NCI-H510A treated with DMSO at 0.1 percent for 48 hours (cell line): ENCODE measurements at regions not wholly inside any gene's neighbourhood (a gene's known extent, or its start where the extent isn't known, plus 50 kb on each side); places are given as distances from the start of the nearest gene placed in this dataset.
"Not testable (repeated sequence)": the region's sequence is repeated elsewhere in the genome, so short reads cannot be mapped to it uniquely, and the experiment has no call there.

Experiments used
- DNase-seq: peaks from one replicate; lab custom pipeline; 2025; lab: John Stamatoyannopoulos, UW

GRCh38 chr4:31750581-31750980 is 1030.4 kb downstream of the PCDH7 start:
- not testable (repeated sequence) for DNase-seq

- no peak for DNase-seq
Measured at GRCh38 chr4:31755751-31756150, 1035.6 kb downstream of the PCDH7 start.

- no peak for DNase-seq
Measured at GRCh38 chr4:31768756-31769155, 1048.6 kb downstream of the PCDH7 start.

GRCh38 chr4:31783311-31783710 is 1063.1 kb downstream of the PCDH7 start:
- DNase-seq, result no peak

GRCh38 chr4:31784558-31784957 is 1064.4 kb downstream of the PCDH7 start:
- DNase-seq, result no peak

- no peak for DNase-seq
Measured at GRCh38 chr4:31787701-31788100, 1067.5 kb downstream of the PCDH7 start.

GRCh38 chr4:31788676-31789075 is 1068.5 kb downstream of the PCDH7 start:
- DNase-seq, result no peak

DNA sequence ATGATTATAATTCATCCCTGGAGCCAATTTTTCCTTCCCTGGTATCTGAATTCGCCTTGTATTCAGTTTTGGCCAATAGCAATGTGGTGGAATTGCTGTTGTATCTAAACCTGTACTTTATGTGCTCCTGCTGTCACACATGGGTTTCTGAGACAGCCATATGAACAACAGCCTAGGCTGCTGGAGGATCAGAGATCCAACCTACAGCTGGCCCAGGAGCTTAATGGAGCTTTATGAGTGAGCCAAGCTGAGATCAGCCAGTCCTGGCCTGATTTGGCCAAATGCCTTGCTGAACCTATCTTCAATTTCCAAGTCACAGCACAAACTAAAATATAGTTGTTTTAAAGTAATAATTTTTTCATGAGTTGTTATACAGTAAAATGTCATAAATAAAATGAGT is 1071.5 kb downstream of the PCDH7 start:
- no peak for DNase-seq

DNA sequence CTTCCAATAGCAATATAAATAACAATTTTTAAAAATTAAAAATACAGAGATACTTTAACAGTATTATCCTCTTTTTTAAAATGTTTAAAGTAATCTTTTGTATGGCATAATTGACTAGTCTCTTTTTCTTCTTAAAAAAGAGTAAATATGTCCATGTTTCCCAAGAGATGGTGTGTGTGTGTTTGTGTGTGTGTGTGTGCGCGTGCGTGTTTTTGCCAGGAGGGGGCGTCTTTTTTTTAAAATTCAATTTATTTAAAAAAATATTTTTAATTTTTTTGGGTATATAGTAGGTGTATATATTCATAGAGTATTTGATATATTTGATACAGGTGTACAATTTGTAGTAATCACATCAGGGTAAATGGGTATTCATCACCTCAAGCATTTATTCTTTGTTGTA is 1073.7 kb downstream of the PCDH7 start:
- no peak for DNase-seq

DNA sequence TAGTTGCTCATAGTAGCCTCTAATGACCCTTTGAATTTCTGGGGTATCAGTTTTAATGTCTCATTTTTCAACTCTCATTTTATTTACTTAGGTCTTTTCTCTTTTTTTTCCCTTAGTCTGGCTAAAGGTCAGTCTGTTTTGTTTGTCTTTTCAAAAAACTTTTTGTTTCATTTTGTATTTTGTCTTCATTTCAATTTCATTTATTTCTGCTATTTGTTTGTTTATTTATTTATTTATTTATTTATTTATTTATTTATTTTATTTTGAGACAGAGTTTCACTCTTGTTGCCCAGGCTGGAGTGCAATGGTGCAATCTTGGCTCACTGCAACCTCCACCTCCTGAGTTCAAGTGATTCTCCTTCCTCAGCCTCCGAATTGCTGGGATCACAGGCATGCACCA is 1076.9 kb downstream of the PCDH7 start:
- DNase-seq, result not testable (repeated sequence)

GRCh38 chr4:31803526-31804195 is 1083.5 kb downstream of the PCDH7 start:
- DNase-seq, result no peak

DNA sequence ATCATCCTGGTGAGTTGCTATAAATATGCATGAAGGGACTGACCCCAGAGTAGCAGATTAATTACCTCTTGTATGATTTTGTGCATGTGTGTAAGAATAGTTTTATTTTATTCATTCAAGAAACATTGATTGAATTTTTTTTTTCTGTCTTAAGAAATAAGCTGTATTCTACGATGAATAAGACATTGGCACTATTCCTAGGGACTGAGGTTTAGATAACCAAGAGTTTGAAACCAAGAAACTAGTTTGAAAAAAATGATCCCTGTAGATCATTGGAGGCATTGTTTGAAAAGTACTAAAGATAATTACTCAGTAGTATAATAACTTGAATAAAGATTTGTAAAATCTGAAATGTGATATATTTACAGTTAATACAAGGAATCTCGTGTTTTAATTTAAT is 1086.9 kb downstream of the PCDH7 start:
- DNase-seq, result no peak

DNA sequence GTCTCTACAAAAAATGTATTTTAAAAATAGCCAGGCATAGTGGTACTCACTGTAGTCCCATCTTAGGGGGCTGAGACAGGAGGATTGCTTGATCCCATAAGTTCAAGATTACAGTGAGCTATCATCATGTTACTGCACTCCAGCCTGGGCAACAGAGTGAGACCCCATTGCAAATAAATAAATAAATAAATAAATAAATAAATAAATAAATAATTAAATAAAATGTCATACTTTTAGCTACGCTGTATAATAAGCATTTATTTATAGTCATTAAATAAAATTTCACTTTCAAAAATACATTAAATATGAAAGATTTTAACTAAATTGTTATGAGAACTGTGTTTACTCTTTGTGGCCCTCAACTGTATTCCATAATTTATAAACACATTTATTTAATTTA is 1124.2 kb downstream of the PCDH7 start:
- DNase-seq, result no peak

- no peak for DNase-seq
Measured at GRCh38 chr4:31851946-31852345, 1131.8 kb downstream of the PCDH7 start.

- no peak for DNase-seq
Measured at GRCh38 chr4:31877429-31877828, 1157.3 kb downstream of the PCDH7 start.

DNA sequence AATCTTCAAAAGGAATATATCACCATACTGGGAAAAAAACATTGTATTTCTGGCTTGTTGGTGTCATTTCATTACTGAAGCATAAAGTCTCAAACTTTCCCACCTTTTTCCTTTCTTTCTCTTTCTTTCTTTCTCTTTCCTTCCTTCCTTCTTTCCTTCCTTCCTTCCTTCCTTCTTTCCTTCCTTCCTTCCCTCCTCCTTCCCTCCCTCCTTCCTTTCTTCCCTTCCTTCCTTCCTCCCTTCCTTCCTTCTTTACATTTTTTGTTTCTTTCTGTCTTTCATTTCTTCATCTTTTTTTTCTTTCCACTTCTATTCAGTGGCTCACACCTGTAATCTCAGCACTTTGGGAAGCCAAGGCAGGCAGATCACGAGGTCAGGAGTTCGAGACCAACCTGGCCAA is 1160.7 kb downstream of the PCDH7 start:
- not testable (repeated sequence) for DNase-seq

DNA sequence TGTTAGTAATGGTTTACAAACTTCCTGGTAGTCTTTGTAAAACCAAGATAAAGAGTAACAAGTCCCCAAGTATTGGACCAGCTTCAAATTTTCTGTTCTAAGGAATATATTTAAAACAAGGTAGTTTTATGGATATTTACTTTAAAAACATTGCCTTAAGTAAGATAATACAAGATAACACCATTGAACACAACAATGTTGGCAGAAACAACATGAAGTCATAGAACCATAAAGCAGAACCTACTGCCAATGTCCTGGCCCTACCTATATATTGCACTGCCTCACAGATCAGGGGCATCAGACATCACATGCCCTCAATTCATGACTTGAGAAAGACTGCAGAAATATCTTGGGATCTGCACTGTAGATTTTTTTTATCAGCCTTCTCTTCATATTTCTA is 1176.2 kb downstream of the PCDH7 start:
- no peak for DNase-seq

DNA sequence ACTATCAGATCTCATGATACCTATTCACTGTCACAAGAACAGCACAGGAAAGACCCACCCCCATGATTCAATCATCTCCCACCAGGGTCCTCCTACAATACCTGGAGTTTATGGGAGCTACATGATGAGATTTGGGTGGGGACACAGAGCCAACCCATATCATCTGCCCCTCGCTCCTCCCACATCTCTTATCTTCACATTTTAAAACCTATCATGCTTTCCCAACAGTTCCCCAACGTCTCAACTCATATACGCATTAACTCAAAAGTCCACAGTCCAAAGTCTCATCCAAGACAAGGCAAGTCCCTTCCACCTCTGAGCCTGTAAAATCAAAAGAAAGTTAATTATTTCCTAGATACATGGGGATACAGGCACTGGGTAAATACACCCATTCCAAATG is 1185.2 kb downstream of the PCDH7 start:
- no peak for DNase-seq

GRCh38 chr4:31908261-31908660 is 1188.1 kb downstream of the PCDH7 start:
- DNase-seq, result no peak

DNA sequence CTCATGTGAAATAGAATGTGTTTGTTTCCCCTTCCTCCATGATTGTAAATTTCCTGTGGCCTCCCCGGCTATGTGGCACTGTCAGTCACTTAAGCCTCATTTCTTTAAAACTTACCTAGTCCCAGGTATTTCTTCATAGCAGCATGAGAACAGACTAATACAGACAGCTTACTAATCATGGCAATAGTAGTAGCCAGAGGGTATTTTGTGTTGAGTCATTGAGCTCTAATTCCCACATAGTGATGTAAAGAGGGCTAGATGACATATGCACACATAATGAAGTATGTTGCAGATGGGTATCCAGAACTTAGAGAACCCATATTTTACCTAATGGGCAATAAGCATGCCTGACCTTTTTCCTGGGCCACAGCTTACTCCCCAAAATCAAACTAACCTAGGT is 1197.2 kb downstream of the PCDH7 start:
- DNase-seq, result no peak

- no peak for DNase-seq
Measured at GRCh38 chr4:31918891-31919290, 1198.7 kb downstream of the PCDH7 start.

GRCh38 chr4:31923634-31924033 is 1203.5 kb downstream of the PCDH7 start:
- DNase-seq, result no peak

DNA sequence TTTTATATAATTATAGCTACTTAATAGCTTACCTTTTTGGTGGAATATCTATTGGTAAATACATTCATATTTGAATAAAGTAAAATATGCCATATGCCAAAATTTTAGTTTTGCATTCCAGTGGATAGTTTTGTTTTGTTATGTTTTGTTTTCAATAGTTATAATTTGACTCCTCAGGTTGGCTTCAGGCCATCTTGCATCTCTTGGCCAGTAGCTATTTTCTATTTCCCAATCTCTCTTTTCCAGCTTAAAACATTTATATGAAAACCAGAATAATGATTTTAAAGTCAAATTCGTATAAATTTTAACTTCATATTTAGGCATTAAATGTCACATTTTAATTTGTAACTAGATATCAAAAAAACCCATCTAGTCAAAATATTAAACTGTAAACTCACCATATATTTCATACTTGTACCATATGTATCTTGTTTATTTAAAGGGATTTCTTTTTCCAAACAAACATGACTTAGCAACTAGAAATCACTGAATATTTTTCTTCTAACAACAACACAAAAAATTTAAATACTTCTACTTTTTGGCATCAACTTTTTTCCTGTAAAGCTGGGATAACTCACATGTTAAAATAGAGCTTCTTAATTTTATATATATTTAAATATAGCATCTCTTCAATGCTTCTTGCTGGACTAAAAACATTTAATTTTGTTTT is 1209.6 kb downstream of the PCDH7 start:
- DNase-seq, result no peak

- no peak for DNase-seq
Measured at GRCh38 chr4:31946456-31946855, 1226.3 kb downstream of the PCDH7 start.
